ENCODE measurements at regions not wholly inside any gene's neighbourhood (a gene's known extent, or its start where the extent isn't known, plus 50 kb on each side); places are given as distances from the start of the nearest gene placed in this dataset.
A peak's percentile ranks its signal among the peaks of the same experiment; 100 is the strongest.

DNA sequence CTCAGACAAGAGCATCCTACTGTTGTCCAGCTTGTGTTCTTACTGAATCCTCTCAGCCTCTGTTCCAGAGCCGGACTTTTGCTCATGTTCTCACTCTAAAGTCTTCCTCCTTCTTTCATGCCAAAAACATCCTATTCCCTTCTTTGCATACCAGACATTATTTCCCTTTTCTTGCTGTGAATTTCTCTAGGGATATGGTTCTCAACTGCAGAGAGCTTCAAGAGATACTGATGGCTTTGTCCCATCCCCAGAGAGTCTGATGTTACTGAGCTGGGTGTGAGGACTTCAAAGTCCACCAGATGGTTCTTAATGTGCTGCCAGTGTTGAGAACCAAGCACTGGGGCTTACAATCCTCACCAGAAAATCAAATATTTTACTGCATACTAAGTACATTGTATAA, 98.6 kb upstream of the FER start:
- no peaks in the 10 kb centered on the region for H3K27me3 ChIP-seq (replicated peaks; ENCODE audit: control insufficient read depth, insufficient read depth, low read length)
- no peak overlapping the region for H3K9ac ChIP-seq (ENCODE audit: low read length)
- no peaks in the 10 kb centered on the region for H3K36me3 ChIP-seq (ENCODE audit: control insufficient read depth, insufficient read depth, low read length, severe bottlenecking)
- no peak overlapping the region for H3K4me3 ChIP-seq (ENCODE audit: low read length)
- no peaks in the 10 kb centered on the region for H3K4me1 ChIP-seq (ENCODE audit: control insufficient read depth, insufficient read depth, low read length)
- DNase-seq (ENCODE audit: low read depth), result no peak
- H3K9me3 ChIP-seq (ENCODE audit: control insufficient read depth, low read length), result peaks cover 7% of the 10 kb centered on the region

DNA sequence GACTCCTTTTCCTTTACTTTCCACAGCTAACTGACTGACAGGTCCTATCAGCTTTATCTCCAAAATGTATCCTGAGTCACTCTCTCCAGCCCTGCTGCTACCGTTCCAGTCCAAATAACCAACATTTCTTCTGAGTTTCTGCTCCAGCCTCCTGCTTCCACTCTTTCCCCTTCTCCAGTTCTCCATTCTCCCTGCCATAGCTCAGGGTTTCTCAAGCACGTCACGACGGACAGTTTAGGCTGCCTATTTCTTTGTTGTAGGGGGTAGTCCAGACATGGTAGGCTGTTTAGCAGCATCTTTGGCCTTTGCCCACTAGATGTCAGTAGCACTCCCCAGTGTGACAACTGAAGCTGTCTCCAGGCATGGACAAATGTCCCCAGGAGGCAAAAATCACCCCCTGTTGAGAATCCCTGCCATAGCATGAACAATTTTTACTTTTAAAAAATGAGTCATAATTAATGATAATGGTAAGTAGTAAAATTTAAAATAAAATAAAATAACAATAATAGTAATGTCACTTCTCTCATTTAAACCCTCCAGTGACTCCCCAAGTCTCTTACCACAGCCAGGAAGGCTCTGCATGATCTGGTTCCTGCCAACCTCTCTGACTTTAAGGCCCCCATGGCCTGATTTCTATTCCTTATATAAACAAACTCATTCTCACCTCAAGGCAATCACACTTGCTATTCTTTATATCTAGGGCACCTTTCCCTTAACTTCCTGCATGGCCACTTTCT, 105.4 kb upstream of the FER start:
- peak; percentile 81 for DNase-seq (ENCODE audit: low read depth)
- H3K9ac ChIP-seq (ENCODE audit: low read length), result peak overlapping the region; percentile 37
- no peaks in the 10 kb centered on the region for H3K27me3 ChIP-seq (replicated peaks; ENCODE audit: control insufficient read depth, insufficient read depth, low read length)
- H3K4me1 ChIP-seq (ENCODE audit: control insufficient read depth, insufficient read depth, low read length), result peaks cover 9% of the 10 kb centered on the region
- no peaks in the 10 kb centered on the region for H3K36me3 ChIP-seq (ENCODE audit: control insufficient read depth, insufficient read depth, low read length, severe bottlenecking)
- peak overlapping the region; percentile 70 for H3K4me3 ChIP-seq (ENCODE audit: low read length)
- H3K9me3 ChIP-seq (ENCODE audit: control insufficient read depth, low read length), result peaks cover 2% of the 10 kb centered on the region

DNA sequence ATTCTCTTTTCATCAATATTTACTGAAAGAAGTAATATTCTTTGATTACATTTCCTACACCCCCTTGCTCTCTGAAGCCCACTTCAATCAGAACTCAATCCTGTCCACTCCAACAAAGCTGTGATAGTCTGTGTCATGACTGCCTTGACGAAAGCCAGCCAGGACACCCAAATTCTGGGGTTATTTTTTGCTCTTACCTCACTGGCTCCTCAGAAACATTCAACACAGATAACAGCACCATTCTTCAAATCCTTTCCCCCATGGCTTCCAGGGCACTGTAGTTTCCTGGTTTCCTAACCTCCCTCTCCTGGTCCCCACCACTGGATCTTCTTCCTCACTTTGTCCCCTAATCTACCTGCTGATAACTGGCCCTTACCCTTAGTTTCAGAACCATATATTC, 106.1 kb upstream of the FER start:
- Histone ChIP-seq H3K9me3 (ENCODE audit: control insufficient read depth, low read length) (no peaks in the 10 kb centered on the region), H3K9ac (ENCODE audit: low read length) (no peak overlapping the region), H3K27me3 (replicated peaks; ENCODE audit: control insufficient read depth, insufficient read depth, low read length) (no peaks in the 10 kb centered on the region), H3K36me3 (ENCODE audit: control insufficient read depth, insufficient read depth, low read length, severe bottlenecking) (no peaks in the 10 kb centered on the region), H3K4me3 (ENCODE audit: low read length) (no peak overlapping the region), H3K4me1 (ENCODE audit: control insufficient read depth, insufficient read depth, low read length) (peaks cover 14% of the 10 kb centered on the region)
- DNase-seq (ENCODE audit: low read depth), result no peak

DNA sequence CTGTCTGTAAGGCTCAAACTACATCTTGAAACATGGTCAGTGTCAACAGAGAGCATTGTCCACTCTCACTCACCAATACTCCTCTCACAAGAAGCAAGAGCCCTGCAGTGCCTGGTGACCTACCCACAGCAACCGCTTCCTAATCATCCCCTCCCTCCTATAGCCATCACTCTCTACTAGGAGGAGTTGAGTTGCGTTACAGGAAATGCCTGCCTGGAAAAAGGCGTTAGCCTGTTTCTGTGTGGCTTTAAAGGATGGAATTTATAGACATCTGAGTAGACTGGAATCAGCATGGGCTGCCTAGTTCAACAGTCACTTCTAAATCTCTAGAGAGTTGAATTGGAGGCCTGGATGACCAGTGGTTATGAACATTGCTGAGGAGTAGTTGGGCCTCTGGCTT, 108.3 kb upstream of the FER start:
- Histone ChIP-seq H3K27me3 (replicated peaks; ENCODE audit: control insufficient read depth, insufficient read depth, low read length) (no peaks in the 10 kb centered on the region), H3K36me3 (ENCODE audit: control insufficient read depth, insufficient read depth, low read length, severe bottlenecking) (no peaks in the 10 kb centered on the region), H3K4me3 (ENCODE audit: low read length) (no peak overlapping the region), H3K4me1 (ENCODE audit: control insufficient read depth, insufficient read depth, low read length) (peaks cover 20% of the 10 kb centered on the region), H3K9ac (ENCODE audit: low read length) (no peak overlapping the region), H3K9me3 (ENCODE audit: control insufficient read depth, low read length) (no peaks in the 10 kb centered on the region)
- DNase-seq (ENCODE audit: low read depth), result no peak

DNA sequence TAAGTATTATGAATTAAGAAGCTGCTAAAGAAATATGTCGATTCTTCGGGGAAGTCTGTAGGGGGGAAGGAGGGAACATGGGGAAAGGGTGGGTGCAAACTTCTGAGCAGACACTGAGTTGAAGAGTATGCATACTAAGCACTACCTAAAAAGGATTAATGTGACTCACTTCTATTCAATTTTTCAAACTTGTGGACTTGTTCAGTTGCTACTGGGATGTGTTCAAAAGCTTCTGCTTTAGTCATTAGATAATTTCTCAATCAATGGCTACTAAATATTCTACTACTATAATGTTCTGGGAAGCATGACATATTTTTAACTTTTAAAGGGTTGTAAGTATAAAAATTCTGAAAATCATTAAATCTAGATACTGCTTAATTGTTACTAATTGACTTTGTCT, 109.7 kb upstream of the FER start:
- DNase-seq (ENCODE audit: low read depth), result no peak
- Histone ChIP-seq H3K9me3 (ENCODE audit: control insufficient read depth, low read length) (no peaks in the 10 kb centered on the region), H3K9ac (ENCODE audit: low read length) (no peak overlapping the region), H3K4me1 (ENCODE audit: control insufficient read depth, insufficient read depth, low read length) (peaks cover 28% of the 10 kb centered on the region), H3K4me3 (ENCODE audit: low read length) (no peak overlapping the region), H3K36me3 (ENCODE audit: control insufficient read depth, insufficient read depth, low read length, severe bottlenecking) (no peaks in the 10 kb centered on the region), H3K27me3 (replicated peaks; ENCODE audit: control insufficient read depth, insufficient read depth, low read length) (no peaks in the 10 kb centered on the region)

DNA sequence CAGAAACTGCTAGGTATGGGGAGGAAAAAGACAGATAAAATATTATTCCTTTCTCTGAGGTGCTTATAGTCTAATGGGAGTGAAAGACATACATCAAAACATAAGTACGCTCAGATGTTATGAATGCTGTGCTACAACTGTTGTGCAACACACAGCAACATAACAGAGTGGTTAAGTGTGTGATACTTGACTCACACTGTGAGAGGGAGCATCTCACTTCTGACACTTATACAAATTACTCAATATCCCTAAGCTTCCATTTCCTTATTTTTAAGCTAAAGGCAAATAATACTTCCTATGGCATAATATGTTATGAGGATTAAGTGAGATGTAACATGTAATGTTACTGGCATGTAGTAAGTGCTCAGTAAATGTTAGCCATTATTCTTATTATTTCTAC, 110.6 kb upstream of the FER start:
- no peak overlapping the region for H3K9ac ChIP-seq (ENCODE audit: low read length)
- no peaks in the 10 kb centered on the region for H3K36me3 ChIP-seq (ENCODE audit: control insufficient read depth, insufficient read depth, low read length, severe bottlenecking)
- DNase-seq (ENCODE audit: low read depth), result peak; percentile 20
- H3K9me3 ChIP-seq (ENCODE audit: control insufficient read depth, low read length), result no peaks in the 10 kb centered on the region
- no peak overlapping the region for H3K4me3 ChIP-seq (ENCODE audit: low read length)
- no peaks in the 10 kb centered on the region for H3K27me3 ChIP-seq (replicated peaks; ENCODE audit: control insufficient read depth, insufficient read depth, low read length)
- peaks cover 26% of the 10 kb centered on the region for H3K4me1 ChIP-seq (ENCODE audit: control insufficient read depth, insufficient read depth, low read length)

DNA sequence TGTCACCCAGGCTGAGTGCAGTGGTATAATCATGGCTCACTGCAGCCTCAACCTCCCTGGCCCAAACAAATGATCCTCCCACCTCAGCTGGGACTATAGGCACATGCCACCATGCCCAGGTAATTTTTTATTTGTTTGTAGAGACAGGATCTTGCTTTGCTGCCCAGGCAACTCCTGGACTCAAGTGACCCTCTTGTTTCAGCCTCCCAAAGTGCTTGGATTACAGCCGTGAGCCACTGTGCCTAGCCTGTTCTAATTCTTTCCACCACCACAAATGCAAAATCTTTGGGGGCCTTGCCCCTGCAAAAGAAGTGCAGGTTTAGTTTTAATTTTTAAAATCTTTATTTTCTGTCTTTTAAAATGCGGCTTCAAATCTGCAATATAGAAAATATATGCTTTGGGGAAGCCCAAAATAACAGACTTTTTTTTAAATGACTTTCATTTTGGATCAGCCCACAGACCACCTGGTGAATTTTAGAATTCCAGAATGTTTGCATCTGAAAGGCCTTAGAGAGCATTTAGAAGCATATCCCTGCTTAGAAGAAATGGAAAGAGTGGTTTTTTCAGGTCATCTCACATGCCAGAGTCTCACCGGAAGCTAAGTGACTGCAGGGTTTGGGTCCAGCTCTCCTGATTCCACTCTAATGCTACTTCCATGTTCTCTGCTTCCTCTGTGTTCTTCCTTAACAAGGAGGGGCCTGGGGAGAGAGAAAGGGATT, 111.4 kb upstream of the FER start:
- Histone ChIP-seq H3K9me3 (ENCODE audit: control insufficient read depth, low read length) (no peaks in the 10 kb centered on the region), H3K4me3 (ENCODE audit: low read length) (no peak overlapping the region), H3K4me1 (ENCODE audit: control insufficient read depth, insufficient read depth, low read length) (peaks cover 23% of the 10 kb centered on the region)

DNA sequence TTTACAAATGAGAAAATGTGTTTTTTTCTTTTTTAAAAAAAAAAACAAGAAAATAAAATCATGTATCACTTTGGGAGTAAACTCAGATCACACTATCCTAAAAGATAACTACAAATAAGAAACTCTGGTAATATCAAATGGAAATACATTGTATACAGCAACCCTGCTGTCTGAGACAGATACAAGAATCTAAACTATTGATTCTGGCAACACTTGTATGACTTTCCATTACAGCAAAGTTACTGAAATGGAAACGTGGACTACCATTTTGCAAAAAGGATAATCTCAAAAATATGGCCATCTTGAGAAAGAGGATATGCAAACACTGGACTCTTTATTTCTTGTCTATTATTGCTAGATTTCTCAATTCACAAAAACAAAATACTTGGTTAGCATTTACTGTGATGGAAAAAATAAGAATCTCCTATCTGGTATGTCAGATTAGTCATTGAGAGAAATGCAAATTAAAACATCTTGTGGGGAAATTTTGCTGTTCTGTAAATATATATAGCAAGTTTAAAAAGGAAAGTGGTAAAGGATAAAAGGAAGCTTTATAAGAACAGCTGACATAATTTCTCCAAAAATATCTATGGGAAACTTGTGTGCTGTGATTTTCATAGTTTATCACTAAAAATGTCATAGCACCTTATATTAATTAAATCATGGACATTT, 112.9 kb upstream of the FER start:
- no peaks in the 10 kb centered on the region for H3K36me3 ChIP-seq (ENCODE audit: control insufficient read depth, insufficient read depth, low read length, severe bottlenecking)
- peaks cover 23% of the 10 kb centered on the region for H3K4me1 ChIP-seq (ENCODE audit: control insufficient read depth, insufficient read depth, low read length)
- H3K9ac ChIP-seq (ENCODE audit: low read length), result no peak overlapping the region
- H3K9me3 ChIP-seq (ENCODE audit: control insufficient read depth, low read length), result no peaks in the 10 kb centered on the region
- peak overlapping the region; percentile 26 for H3K4me3 ChIP-seq (ENCODE audit: low read length)
- peak; percentile 39 for DNase-seq (ENCODE audit: low read depth)
- no peaks in the 10 kb centered on the region for H3K27me3 ChIP-seq (replicated peaks; ENCODE audit: control insufficient read depth, insufficient read depth, low read length)

More for the DNA sequence above, 111.4 kb upstream of the FER start:
- no peak for DNase-seq (ENCODE audit: low read depth)
- Histone ChIP-seq H3K9ac (ENCODE audit: low read length) (no peak overlapping the region), H3K36me3 (ENCODE audit: control insufficient read depth, insufficient read depth, low read length, severe bottlenecking) (no peaks in the 10 kb centered on the region), H3K27me3 (replicated peaks; ENCODE audit: control insufficient read depth, insufficient read depth, low read length) (no peaks in the 10 kb centered on the region)

DNA sequence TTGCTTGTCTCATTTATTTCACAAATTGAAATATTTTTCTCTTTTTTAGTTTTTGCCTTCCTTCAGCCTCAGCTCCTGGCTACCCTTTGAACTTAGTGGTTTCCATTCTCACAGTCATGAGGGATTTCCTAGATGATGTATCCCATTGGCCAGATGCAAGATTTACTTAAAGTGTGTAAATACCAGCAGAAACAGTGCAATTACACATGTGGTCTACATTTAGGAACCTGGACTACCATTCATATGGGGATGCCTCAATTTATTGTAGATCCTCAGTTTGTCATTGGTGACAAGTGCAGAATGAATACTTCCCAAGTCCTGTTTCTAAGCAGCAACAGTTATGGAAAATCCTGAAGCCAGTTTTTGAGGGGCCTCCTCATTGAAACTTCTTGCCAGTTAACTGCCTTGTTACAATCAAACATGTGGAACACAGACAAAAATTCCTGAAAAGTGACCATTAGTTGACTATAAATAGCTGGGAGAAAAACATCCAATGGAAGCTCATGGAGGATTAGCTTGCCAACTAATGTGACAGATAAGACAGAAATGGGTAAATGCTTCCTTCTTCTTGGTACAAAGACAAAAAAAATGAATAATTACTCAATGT, 113.6 kb upstream of the FER start:
- Histone ChIP-seq H3K27me3 (replicated peaks; ENCODE audit: control insufficient read depth, insufficient read depth, low read length) (no peaks in the 10 kb centered on the region), H3K36me3 (ENCODE audit: control insufficient read depth, insufficient read depth, low read length, severe bottlenecking) (no peaks in the 10 kb centered on the region), H3K4me3 (ENCODE audit: low read length) (peak overlapping the region; percentile 26), H3K4me1 (ENCODE audit: control insufficient read depth, insufficient read depth, low read length) (peaks cover 23% of the 10 kb centered on the region), H3K9ac (ENCODE audit: low read length) (no peak overlapping the region), H3K9me3 (ENCODE audit: control insufficient read depth, low read length) (no peaks in the 10 kb centered on the region)
- DNase-seq (ENCODE audit: low read depth), result no peak

DNA sequence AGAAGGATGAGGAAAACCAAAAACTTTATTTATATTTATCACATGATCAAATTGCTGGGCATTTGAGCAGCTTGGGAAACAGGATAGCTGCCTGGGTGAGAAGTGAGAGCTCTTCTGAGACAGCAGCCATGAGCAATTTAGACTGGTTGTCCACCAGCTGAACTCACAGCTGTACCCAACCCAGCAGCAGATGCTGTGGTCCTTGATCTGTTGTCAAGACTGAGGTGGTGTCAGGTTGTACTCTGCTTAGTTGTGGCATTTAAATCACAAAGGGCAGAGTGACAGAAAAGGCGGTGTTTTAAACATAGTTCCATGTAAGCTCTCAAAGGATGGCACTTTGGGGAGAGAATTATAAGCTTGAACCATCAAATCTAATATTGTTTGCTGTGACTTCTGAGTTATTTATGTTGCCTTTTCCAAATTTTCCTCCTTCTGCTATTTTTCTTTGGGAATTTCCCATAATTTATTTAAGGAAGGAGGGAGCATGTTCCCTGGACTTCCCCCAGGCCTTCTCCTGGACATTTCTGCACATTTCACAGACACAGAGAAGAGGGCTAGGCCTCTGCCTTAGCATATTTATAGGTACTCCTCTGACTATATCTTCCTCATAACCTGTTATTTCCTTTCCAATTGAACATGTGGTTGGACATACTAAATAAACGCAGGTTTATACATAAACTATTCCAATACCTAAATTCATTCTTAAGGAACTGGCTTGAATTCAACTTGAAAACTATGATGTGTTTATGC, 117.7 kb upstream of the FER start:
- Histone ChIP-seq H3K27me3 (replicated peaks; ENCODE audit: control insufficient read depth, insufficient read depth, low read length) (no peaks in the 10 kb centered on the region), H3K9me3 (ENCODE audit: control insufficient read depth, low read length) (no peaks in the 10 kb centered on the region), H3K4me1 (ENCODE audit: control insufficient read depth, insufficient read depth, low read length) (peaks cover 13% of the 10 kb centered on the region), H3K36me3 (ENCODE audit: control insufficient read depth, insufficient read depth, low read length, severe bottlenecking) (no peaks in the 10 kb centered on the region), H3K9ac (ENCODE audit: low read length) (no peak overlapping the region), H3K4me3 (ENCODE audit: low read length) (no peak overlapping the region)
- DNase-seq (ENCODE audit: low read depth), result no peak
